SJCRH30 (cell line): ENCODE measurements at regions not wholly inside any gene's neighbourhood (a gene's known extent, or its start where the extent isn't known, plus 50 kb on each side); places are given as distances from the start of the nearest gene placed in this dataset.
A peak's percentile ranks its signal among the peaks of the same experiment; 100 is the strongest.
"Not testable (repeated sequence)": the region's sequence is repeated elsewhere in the genome, so short reads cannot be mapped to it uniquely, and the experiment has no call there.

Experiments used
- DNase-seq, 2 experiments: peaks; one replicate each; pipeline ENCODE4 v3.0.0-alpha.2; 2015 to 2020
- H3K27ac ChIP-seq: fragments of 250-450 bp; sonication (Bioruptor Pico); 2 replicates; pipeline ENCODE4 v1.5.1; 2020; ENCODE audit warnings: mild to moderate bottlenecking, moderate library complexity
- H3K27me3 ChIP-seq: fragments of 250-450 bp; sonication (Bioruptor Pico); 2 replicates; pipeline ENCODE4 v1.5.1; 2020; ENCODE audit warnings: mild to moderate bottlenecking, moderate library complexity
- H3K36me3 ChIP-seq: fragments of 250-450 bp; sonication (Bioruptor Pico); 2 replicates; pipeline ENCODE4 v1.5.1; 2020; ENCODE audit warnings: mild to moderate bottlenecking, moderate library complexity
- H3K4me1 ChIP-seq: fragments of 250-450 bp; sonication (Bioruptor Pico); 2 replicates; pipeline ENCODE4 v1.5.1; 2020; ENCODE audit warnings: mild to moderate bottlenecking, moderate library complexity
- H3K4me3 ChIP-seq: fragments of 250-450 bp; sonication (Bioruptor Pico); 2 replicates; pipeline ENCODE4 v1.5.1; 2020; ENCODE audit warnings: mild to moderate bottlenecking, moderate library complexity
- H3K9me3 ChIP-seq: fragments of 250-450 bp; sonication (Bioruptor Pico); replicated peaks from 2 replicates; pipeline ENCODE4 v1.5.1; 2020; ENCODE audit warnings: mild to moderate bottlenecking, moderate library complexity

- DNase-seq = no peak
- H3K36me3 ChIP-seq = no peaks in the 10 kb centered on the region
- 0 out of 2 replicates have a peak, but pooled peaks cover 5% of the 10 kb centered on the region for H3K4me1 ChIP-seq
- H3K27me3 ChIP-seq = no peaks in the 10 kb centered on the region
- no peak overlapping the region for H3K27ac ChIP-seq
- H3K4me3 ChIP-seq = no peak overlapping the region
- no peaks in the 10 kb centered on the region for H3K9me3 ChIP-seq
Observed at GRCh38 chr4:59676389-59676788, 1523.7 kb upstream of the ADGRL3 start.

GRCh38 chr4:59676992-59677391, 1523.1 kb upstream of the ADGRL3 start:
- H3K27me3 ChIP-seq, H3K4me3 ChIP-seq, H3K36me3 ChIP-seq, H3K9me3 ChIP-seq, H3K4me1 ChIP-seq, H3K27ac ChIP-seq, DNase-seq: not testable (repeated sequence)

GRCh38 chr4:59685626-59686025, 1514.5 kb upstream of the ADGRL3 start:
- Histone ChIP-seq H3K4me3 (no peak overlapping the region), H3K4me1 (no peaks in the 10 kb centered on the region), H3K27ac (no peak overlapping the region), H3K9me3 (no peaks in the 10 kb centered on the region), H3K27me3 (no peaks in the 10 kb centered on the region), H3K36me3 (no peaks in the 10 kb centered on the region)
- no peak for DNase-seq

DNA sequence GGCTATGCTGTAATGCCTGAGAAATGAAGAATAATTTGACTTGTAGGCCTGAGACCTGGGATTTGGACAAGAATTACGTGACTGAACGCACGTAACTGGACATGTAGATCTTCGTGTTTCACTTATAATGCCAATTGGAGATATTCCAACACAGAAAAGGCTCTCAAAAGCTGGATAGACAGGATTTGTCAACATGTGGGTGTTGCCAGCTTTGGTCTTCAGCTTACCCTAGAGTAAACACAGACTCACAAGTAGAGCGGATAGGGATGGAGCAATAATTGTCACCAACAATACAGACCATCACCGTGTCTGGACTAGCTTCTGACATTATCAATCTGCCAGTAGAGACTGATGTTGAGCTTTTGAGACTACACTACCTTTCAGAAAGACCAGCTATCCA, 1511.0 kb upstream of the ADGRL3 start:
- Histone ChIP-seq H3K36me3 (no peaks in the 10 kb centered on the region), H3K9me3 (no peaks in the 10 kb centered on the region), H3K4me3 (no peak overlapping the region), H3K27me3 (no peaks in the 10 kb centered on the region), H3K27ac (no peak overlapping the region), H3K4me1 (no peaks in the 10 kb centered on the region)
- DNase-seq = no peak

DNA sequence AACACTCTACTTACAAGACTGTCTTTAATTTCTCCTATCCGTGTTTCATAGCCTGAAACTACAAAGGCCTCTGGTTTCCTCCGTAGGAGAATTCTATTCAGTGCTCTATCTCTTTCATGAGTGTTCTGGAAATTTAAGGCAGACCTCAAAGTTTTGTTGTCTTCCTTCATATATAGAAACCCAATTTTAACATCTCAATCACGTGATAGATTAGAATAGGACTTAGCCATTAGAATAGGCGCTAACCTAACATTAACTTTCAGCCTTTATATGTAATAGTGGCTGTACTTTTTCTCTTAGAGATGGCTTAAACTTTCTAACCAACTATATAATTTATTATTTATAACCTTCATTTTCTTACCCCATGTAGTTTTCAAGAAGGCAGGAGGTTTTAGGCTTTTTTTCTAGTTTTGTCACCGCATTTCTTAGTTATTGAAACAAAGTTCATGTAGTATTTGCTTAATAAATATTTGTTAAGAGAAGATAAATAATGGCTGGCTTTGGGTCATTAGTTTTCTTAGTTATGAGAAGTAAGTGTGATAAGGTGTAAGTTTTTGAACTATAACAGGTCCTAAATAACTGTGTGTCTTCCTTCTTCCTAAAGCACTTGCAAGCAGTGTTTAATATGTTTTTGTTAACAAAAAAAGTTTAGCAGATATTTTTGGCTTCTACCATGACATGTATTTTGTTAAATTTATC, 1504.6 kb upstream of the ADGRL3 start:
- Histone ChIP-seq H3K4me3 (no peak overlapping the region), H3K36me3 (no peaks in the 10 kb centered on the region)
- no peak for DNase-seq

DNA sequence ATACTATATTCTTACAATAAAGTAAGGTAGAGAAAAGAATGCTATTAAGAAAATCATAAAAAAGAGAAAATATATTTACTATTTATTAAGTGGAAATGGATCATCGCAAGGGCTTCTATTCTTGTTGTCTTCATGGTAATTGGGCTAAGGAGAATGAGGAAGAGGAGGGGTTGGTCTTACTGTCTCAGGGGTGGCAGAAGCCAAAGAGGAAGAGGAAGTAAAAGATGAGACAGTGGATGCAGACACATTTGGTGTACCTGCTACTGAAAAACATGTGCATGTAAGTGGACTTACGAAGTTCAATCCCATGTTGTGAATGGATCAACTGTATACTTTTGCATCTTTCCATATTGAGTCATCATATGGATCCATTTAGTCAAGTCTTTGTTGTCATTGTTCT, 1502.1 kb upstream of the ADGRL3 start:
- H3K4me3 ChIP-seq = no peak overlapping the region
- H3K9me3 ChIP-seq = no peaks in the 10 kb centered on the region; the same call in 1 of the 2 replicates
- H3K4me1 ChIP-seq = no peaks in the 10 kb centered on the region
- H3K36me3 ChIP-seq = no peaks in the 10 kb centered on the region
- DNase-seq = no peak
- no peak overlapping the region for H3K27ac ChIP-seq
- no peaks in the 10 kb centered on the region for H3K27me3 ChIP-seq

More for the DNA sequence above, 1504.6 kb upstream of the ADGRL3 start:
- H3K9me3 ChIP-seq = no peaks in the 10 kb centered on the region
- H3K27ac ChIP-seq = no peak overlapping the region
- H3K27me3 ChIP-seq = no peaks in the 10 kb centered on the region
- no peaks in the 10 kb centered on the region for H3K4me1 ChIP-seq

- Histone ChIP-seq H3K36me3 (no peaks in the 10 kb centered on the region), H3K27ac (no peak overlapping the region), H3K27me3 (no peaks in the 10 kb centered on the region), H3K4me1 (no peaks in the 10 kb centered on the region), H3K4me3 (no peak overlapping the region), H3K9me3 (no peaks in the 10 kb centered on the region; the same call in 1 of the 2 replicates)
- DNase-seq = no peak
Observed at GRCh38 chr4:59700651-59701050, 1499.5 kb upstream of the ADGRL3 start.

DNA sequence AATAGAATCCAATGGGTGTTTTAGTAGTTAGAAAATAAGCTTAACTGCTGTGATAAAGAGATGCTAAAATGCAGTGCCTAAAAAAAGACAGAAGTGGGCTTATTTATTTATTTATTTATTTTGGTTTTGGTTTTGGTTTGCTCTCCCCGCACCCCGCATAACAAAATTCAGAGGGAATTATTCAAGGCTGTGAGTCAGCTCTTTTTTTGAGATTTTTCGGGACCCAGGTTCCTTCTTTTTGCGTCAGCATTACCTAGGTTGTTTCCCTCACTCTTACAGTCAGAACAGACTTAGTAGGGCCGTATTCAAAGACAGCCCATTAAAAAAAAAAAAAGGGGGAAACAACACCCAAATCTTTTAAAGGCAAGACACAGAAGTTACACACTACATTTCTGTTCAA, 1495.5 kb upstream of the ADGRL3 start:
- Histone ChIP-seq H3K27me3 (no peaks in the 10 kb centered on the region), H3K36me3 (no peaks in the 10 kb centered on the region), H3K4me3 (no peak overlapping the region), H3K9me3 (no peaks in the 10 kb centered on the region; the same call in 1 of the 2 replicates), H3K4me1 (no peaks in the 10 kb centered on the region), H3K27ac (no peak overlapping the region)
- no peak for DNase-seq

DNA sequence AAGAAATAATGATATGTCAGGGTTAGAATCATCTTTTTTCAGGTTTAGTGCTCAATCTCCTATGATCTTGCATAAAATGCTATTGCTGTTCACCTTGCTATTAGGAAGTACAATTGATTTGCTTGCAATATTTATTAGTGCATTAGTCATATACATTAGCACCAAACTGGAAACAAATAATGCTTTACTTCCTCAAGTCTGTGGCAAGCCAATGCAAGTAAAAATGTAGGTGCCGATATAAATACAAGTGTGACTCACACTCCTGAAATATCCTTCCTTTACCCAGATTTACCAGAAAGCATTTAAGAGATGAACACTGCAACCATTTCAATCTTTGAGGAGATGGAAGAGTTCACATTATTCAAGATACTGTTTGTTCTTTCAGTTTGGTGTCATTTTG, 1487.7 kb upstream of the ADGRL3 start:
- Histone ChIP-seq H3K36me3 (no peaks in the 10 kb centered on the region), H3K27me3 (no peaks in the 10 kb centered on the region), H3K27ac (no peak overlapping the region), H3K4me1 (peaks cover 7% of the 10 kb centered on the region; the same call in 1 of the 2 replicates), H3K9me3 (peaks cover 3% of the 10 kb centered on the region; the same call in 1 of the 2 replicates), H3K4me3 (no peak overlapping the region)
- DNase-seq = no peak

DNA sequence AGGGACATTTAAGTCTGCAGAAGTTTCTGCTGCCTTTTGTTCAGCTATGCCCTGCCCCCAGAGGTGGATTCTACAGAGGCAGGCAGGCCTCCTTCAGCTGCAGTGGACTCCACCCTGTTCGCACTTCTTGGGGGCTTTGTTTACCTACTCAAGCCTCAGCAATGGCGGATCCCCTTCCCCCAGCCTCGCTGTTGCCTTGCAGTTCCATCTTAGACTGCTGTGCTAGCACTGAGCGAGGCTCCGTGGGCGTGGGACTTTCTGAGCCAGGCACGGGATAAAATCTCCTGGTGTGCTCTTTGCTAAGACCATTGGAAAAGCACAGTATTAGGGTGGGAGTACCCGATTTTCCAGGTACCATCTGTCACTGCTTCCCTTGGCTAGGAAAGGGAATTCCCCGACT, 1475.8 kb upstream of the ADGRL3 start:
- DNase-seq, H3K4me3 ChIP-seq: not testable (repeated sequence)

GRCh38 chr4:59727745-59728144, 1472.4 kb upstream of the ADGRL3 start:
- Histone ChIP-seq H3K4me3 (no peak overlapping the region), H3K27me3 (no peaks in the 10 kb centered on the region), H3K36me3 (no peaks in the 10 kb centered on the region), H3K9me3 (no peaks in the 10 kb centered on the region; the same call in 1 of the 2 replicates), H3K4me1 (no peaks in the 10 kb centered on the region), H3K27ac (no peak overlapping the region)
- no peak for DNase-seq

More for the DNA sequence above, 1475.8 kb upstream of the ADGRL3 start:
- not testable (repeated sequence) for H3K9me3 ChIP-seq, H3K4me1 ChIP-seq, H3K27ac ChIP-seq, H3K27me3 ChIP-seq, H3K36me3 ChIP-seq

DNA sequence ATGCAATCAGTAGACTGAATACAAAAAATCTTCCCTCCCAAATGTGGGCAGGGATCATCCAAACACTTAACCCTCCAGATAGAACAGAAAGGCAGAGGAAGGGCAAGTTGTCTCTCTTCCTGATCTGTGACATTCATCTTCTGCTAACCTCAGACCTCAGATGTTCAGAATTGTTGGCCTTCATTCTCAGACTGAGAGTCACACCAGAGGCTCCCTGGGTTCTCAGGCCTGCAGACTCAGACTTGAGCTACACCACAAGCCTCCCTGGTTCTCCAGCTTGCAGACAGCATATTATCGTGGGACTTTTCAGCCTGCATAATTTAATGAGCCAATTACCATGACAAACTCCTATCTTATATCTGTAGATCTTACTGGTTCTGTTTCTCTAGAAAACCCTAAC, 1471.6 kb upstream of the ADGRL3 start:
- no peaks in the 10 kb centered on the region; the same call in 1 of the 2 replicates for H3K36me3 ChIP-seq
- no peaks in the 10 kb centered on the region for H3K4me1 ChIP-seq
- no peaks in the 10 kb centered on the region for H3K27me3 ChIP-seq
- no peak for DNase-seq
- H3K9me3 ChIP-seq = no peaks in the 10 kb centered on the region; the same call in 1 of the 2 replicates
- no peak overlapping the region for H3K4me3 ChIP-seq
- H3K27ac ChIP-seq = no peak overlapping the region

DNA sequence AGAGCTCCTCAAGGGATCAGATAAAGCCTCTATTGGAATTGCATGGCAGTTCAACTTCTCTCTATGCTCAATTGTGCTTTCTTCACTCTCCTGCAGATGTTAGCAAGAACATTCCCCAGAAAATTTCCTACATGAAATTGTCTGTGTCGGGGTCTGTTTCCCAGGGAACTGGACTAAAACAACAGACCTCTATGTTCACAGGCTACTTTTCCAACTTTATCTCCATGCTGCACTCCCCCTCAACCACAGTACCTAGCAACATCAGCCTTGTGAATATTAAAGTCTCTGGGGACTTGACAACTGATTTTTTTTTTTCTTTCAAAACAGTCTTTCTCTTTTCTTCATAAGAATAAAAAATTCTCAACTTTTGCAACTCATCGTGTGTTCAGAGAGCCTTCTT, 1470.8 kb upstream of the ADGRL3 start:
- no peaks in the 10 kb centered on the region; the same call in 1 of the 2 replicates for H3K36me3 ChIP-seq
- H3K4me3 ChIP-seq = no peak overlapping the region
- no peak overlapping the region for H3K27ac ChIP-seq
- H3K27me3 ChIP-seq = no peaks in the 10 kb centered on the region
- DNase-seq = no peak
- no peaks in the 10 kb centered on the region; the same call in 1 of the 2 replicates for H3K9me3 ChIP-seq
- no peaks in the 10 kb centered on the region for H3K4me1 ChIP-seq

DNA sequence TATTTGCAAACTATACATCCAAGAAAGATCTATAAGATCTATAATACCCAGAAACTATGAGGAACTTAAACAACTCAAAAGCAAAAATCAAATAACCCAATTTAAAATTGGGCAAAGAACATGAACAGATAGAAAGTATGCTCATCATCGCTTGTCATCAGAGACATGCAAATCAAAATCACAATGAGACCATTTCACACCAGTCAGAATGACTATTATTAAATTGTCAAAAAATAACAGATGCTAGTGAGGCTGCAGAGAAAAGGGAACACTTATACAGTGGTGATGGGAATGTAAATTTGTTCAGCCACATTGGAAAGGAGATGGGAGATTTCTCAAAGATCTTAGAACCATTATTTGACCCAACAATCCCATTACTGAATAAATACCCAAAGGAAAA, 1451.7 kb upstream of the ADGRL3 start:
- no peaks in the 10 kb centered on the region for H3K9me3 ChIP-seq
- no peaks in the 10 kb centered on the region for H3K27me3 ChIP-seq
- H3K27ac ChIP-seq = no peak overlapping the region
- H3K36me3 ChIP-seq = no peaks in the 10 kb centered on the region
- no peaks in the 10 kb centered on the region for H3K4me1 ChIP-seq
- no peak for DNase-seq
- H3K4me3 ChIP-seq = no peak overlapping the region

DNA sequence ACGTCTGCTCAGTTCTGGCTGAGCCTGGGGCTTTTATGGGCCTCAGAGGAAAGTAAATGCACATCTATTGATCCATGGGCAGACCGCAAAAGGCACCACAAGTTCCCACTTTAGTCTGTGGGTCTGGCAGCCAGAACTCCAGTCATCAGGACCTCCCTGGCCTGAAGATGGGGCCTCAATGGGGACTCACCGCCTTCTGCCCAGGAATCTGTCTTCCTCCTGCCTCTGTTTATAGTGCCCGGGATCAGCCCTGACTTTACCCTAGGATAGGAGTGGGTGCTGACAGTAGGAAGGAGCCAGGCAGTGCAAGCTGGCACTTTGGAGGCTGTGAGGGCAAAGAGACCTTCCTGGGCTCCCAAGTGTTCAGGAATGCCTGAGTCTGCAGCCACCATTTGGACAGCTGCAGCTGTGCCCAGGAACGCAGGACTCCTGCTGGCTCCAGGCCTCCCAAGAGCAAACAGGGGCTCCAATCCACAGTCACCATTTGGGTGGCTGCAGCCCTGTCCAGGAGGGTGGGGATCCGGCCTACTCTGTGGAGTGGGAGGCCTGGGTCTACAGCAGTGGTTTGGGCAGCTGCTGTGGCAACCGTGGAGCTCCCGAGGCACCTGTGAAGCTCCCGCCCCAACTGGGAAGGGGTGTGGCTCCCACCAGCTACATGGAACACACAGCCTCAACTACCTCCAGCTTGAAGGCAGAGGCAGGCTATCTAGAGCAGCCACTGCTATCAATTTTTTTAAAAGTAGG, 1440.9 kb upstream of the ADGRL3 start:
- no peak overlapping the region for H3K27ac ChIP-seq
- no peak overlapping the region for H3K4me3 ChIP-seq
- DNase-seq = peak; percentile 18 to 25
- H3K36me3 ChIP-seq = no peaks in the 10 kb centered on the region
- H3K9me3 ChIP-seq = no peaks in the 10 kb centered on the region; the same call in 1 of the 2 replicates
- H3K4me1 ChIP-seq = no peaks in the 10 kb centered on the region
- no peaks in the 10 kb centered on the region for H3K27me3 ChIP-seq
